Sigmoid colon (tissue), 4 donors: ENCODE measurements at regions not wholly inside any gene's neighbourhood (a gene's known extent, or its start where the extent isn't known, plus 50 kb on each side); places are given as distances from the start of the nearest gene placed in this dataset.

ENCODE experiments used
- EP300 ChIP-seq, 4 donors: sonication (generic); formaldehyde crosslinking; IDR thresholded peaks; one replicate each; pipeline ENCODE4 v1.6.1; 2017; ENCODE audit warnings: antibody characterized with exemption in 4 of 4
- POLR2A ChIP-seq, 2 donors: fragments of 450-650 bp; IDR thresholded peaks; one replicate each; pipeline ENCODE4 v1.6.1; 2016; ENCODE audit warnings: antibody characterized with exemption in 2 of 2, mild to moderate bottlenecking in 2 of 2, moderate library complexity in 2 of 2
- POLR2AphosphoS5 ChIP-seq, 4 donors: sonication (generic); formaldehyde crosslinking; IDR thresholded peaks; one replicate each; pipeline ENCODE4 v1.6.1; 2017; ENCODE audit warnings: antibody characterized with exemption in 4 of 4
- TF ChIP-seq, protein P1 (sequence below), 4 experiments: fragments of 450-650 bp in 3 of 4; fragments of 200-600 bp in 1 of 4; IDR thresholded peaks; one replicate each; pipeline ENCODE4 v1.5.1; 2016 to 2019; ENCODE audit warnings: antibody characterized with exemption in 4 of 4, mild to moderate bottlenecking in 3 of 4, moderate library complexity in 2 of 4

- TF ChIP-seq, protein P1, sequence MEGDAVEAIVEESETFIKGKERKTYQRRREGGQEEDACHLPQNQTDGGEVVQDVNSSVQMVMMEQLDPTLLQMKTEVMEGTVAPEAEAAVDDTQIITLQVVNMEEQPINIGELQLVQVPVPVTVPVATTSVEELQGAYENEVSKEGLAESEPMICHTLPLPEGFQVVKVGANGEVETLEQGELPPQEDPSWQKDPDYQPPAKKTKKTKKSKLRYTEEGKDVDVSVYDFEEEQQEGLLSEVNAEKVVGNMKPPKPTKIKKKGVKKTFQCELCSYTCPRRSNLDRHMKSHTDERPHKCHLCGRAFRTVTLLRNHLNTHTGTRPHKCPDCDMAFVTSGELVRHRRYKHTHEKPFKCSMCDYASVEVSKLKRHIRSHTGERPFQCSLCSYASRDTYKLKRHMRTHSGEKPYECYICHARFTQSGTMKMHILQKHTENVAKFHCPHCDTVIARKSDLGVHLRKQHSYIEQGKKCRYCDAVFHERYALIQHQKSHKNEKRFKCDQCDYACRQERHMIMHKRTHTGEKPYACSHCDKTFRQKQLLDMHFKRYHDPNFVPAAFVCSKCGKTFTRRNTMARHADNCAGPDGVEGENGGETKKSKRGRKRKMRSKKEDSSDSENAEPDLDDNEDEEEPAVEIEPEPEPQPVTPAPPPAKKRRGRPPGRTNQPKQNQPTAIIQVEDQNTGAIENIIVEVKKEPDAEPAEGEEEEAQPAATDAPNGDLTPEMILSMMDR (IDR thresholded peaks at IDR 0.05), result no peak
- TF ChIP-seq POLR2A (IDR thresholded peaks at IDR 0.05) (no peak), POLR2AphosphoS5 (IDR thresholded peaks at IDR 0.05) (peak in 1 of 4 donors; percentile 45), EP300 (IDR thresholded peaks at IDR 0.05) (no peak)
Observed at GRCh38 chr2:238974081-238974480, 126.2 kb downstream of the TWIST2 start.
